Esophagus squamous epithelium (tissue), 4 donors: ENCODE measurements at regions not wholly inside any gene's neighbourhood (a gene's known extent, or its start where the extent isn't known, plus 50 kb on each side); places are given as distances from the start of the nearest gene placed in this dataset.

Experiments
- POLR2A ChIP-seq, 4 donors: fragments of 450-650 bp; IDR thresholded peaks; one replicate each; pipeline ENCODE4 v1.6.1; 2017; ENCODE audit warnings: antibody characterized with exemption in 4 of 4, mild to moderate bottlenecking in 4 of 4, moderate library complexity in 3 of 4
- TF ChIP-seq, protein P1 (sequence below), 6 experiments: fragments of 450-650 bp in 4 of 6; fragments of 200-600 bp in 2 of 6; sonication (generic) in 2 of 6; IDR thresholded peaks; one replicate each; pipeline ENCODE4 v1.5.1; 2016 to 2019; ENCODE audit warnings: antibody characterized with exemption in 6 of 6, mild to moderate bottlenecking in 4 of 6, moderate library complexity in 4 of 6

- TF ChIP-seq, protein P1, sequence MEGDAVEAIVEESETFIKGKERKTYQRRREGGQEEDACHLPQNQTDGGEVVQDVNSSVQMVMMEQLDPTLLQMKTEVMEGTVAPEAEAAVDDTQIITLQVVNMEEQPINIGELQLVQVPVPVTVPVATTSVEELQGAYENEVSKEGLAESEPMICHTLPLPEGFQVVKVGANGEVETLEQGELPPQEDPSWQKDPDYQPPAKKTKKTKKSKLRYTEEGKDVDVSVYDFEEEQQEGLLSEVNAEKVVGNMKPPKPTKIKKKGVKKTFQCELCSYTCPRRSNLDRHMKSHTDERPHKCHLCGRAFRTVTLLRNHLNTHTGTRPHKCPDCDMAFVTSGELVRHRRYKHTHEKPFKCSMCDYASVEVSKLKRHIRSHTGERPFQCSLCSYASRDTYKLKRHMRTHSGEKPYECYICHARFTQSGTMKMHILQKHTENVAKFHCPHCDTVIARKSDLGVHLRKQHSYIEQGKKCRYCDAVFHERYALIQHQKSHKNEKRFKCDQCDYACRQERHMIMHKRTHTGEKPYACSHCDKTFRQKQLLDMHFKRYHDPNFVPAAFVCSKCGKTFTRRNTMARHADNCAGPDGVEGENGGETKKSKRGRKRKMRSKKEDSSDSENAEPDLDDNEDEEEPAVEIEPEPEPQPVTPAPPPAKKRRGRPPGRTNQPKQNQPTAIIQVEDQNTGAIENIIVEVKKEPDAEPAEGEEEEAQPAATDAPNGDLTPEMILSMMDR (IDR thresholded peaks at IDR 0.05) = no peak
- TF ChIP-seq POLR2A (IDR thresholded peaks at IDR 0.05) = no peak
These were observed 1167.8 kb upstream of the NCAM2 start for GRCh38 chr21:19830446-19830845.
